ENCODE measurements at regions not wholly inside any gene's neighbourhood (a gene's known extent, or its start where the extent isn't known, plus 50 kb on each side); places are given as distances from the start of the nearest gene placed in this dataset.
A peak's percentile ranks its signal among the peaks of the same experiment; 100 is the strongest.

DNA sequence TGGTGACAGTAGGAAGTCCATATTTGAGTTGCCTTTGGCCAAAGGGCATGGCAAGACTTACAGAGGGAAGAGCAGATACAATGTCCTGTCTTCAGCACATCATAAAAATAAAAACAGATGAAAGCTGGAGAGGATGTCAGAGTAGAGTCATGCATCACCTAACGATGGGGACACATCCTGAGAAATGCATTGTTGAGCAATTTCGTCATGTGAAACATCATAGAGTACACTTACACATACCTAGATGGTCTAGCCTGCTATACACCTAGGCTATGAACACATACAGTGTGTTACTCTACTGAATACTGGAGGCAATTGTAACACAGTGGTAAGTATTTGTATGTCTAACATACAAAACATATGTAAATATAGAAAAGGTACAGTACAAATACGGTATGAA lies 75.6 kb downstream of the VEGFA start:
- no peak for ATAC-seq
- intact Hi-C loops (cut with DNase I): loop anchor here in 1 of 2 donors (10.0 kb wide), 1 partner anchor 191 kb away; no protein-coding TSS in a partner anchor
- no peak for DNase-seq

DNA sequence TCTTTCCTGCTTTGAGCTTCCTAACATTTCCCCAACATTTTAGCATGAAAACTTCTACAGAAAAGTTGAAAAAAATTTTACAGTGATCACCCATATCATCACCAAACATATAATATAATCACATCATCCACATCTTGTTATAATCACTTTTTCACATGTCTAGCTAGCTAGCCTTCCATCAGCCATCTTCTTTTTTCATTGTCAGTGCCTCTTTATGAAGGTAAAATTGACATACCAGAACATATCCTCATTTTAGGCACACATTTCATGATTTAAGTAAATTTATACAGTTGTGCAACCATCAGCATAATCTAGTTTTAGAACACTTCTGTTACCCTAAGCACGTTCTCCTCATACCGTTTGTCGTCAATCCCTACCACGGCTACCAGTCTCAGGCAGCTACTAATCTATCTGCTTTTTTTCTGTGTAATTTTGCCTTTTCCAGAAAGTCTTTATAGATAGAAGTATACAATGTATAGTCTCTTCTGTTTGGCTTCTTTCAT lies 73.7 kb downstream of the VEGFA start:
- ATAC-seq (no peak), DNase-seq (no peak)
- intact Hi-C loops (cut with DNase I): loop anchor here in 1 of 2 donors (10.0 kb wide), 1 partner anchor 189 kb away; no protein-coding TSS in a partner anchor

DNA sequence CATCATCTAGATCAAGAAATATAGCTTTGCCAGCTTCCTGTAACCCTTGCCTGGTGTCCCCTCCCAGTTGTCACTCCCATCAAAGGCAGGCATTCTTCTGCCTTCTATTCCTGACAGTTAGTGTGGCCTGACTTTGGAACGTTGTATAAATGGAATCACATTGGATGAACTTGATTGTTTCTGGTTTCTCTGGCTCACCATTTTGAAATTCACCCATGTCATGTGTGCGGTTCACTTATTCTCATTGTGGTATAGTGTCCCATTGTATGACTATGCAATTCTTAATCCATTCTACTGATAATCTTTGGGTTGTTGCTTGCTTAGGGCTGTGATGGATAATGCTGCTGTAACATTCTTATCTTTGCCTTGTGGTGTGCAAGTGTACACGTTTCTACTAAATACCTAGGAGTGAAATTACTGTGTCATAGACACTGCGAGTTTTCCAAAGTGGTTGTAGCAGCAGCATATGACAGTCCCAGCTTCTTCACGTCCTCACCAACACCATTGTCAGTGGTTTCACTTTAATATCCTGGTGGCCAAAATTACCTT lies 73.2 kb downstream of the VEGFA start:
- intact Hi-C loops (cut with DNase I): loop anchor here in 1 of 2 donors (10.0 kb wide), 1 partner anchor 188 kb away; no protein-coding TSS in a partner anchor
- no peak for ATAC-seq

DNA sequence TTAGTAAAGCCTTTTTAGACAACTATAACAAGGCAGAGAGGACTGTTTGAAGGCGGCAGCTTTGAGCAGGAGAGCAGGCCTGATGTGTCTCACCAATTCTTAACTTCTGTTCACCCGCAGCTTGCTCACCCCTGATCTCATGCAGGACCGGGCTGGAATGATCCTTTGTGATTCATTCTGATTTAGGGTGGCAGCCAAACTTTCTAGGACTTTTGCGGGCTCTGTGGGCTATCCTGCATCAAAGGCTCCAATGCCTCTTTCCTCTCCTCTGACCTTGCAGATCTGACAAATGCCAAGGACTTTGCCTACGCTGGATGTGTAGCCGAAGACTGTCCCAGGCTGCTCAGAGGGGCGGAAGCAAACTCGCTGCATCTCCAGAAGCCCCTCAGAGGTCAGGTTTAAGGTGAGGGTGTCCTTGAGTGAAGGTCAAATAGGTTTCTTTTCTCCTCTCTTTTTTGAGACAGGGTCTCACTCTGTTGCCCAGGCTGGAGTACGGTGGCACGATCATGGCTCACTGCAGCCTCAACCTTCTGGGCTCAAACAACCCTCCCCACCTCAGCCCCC lies 72.3 kb downstream of the VEGFA start:
- DNase-seq (no peak), ATAC-seq (no peak)
- intact Hi-C loops (cut with DNase I): loop anchor here in 1 of 2 donors (10.0 kb wide), 1 partner anchor 188 kb away; no protein-coding TSS in a partner anchor

More for the DNA sequence above, 73.2 kb downstream of the VEGFA start:
- no peak for DNase-seq

DNA sequence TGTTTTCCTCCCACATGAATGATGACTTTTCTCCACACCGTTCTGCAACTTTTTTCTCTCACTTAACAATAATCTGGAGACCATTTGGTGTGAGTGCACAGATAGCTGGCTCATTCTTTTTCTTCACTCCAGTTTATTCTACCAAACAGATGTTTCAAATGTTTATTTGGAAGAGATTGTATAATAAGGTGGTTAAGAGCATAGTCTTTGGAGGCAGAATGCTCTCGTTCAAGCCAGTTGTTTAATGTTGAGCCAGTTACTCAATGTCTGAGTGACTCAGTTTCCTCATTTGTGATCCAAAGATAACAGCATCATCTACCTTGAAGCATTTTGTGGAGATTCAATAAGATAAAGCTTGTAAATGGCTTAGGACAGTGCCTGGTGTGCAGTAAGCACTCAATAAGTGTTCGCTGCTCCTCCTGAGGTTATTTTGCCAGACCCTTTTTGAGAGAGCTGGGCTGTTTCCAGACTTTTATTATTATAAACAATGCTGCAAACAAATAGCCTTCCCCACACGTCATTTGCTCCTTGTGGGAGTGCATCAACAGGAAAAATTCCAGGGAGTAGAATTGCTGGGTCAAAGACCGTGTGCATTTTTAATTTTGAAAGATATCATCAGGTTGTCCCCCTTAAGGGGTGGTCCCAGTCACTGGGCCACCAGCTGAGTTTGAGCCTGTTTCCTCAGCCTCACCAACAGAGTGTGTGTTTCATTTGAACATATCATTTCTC lies 70.6 kb downstream of the VEGFA start:
- ATAC-seq (no peak), DNase-seq (no peak)
- intact Hi-C loops (cut with DNase I): loop anchor here in 1 of 2 donors (10.0 kb wide), 1 partner anchor 186 kb away; no protein-coding TSS in a partner anchor

DNA sequence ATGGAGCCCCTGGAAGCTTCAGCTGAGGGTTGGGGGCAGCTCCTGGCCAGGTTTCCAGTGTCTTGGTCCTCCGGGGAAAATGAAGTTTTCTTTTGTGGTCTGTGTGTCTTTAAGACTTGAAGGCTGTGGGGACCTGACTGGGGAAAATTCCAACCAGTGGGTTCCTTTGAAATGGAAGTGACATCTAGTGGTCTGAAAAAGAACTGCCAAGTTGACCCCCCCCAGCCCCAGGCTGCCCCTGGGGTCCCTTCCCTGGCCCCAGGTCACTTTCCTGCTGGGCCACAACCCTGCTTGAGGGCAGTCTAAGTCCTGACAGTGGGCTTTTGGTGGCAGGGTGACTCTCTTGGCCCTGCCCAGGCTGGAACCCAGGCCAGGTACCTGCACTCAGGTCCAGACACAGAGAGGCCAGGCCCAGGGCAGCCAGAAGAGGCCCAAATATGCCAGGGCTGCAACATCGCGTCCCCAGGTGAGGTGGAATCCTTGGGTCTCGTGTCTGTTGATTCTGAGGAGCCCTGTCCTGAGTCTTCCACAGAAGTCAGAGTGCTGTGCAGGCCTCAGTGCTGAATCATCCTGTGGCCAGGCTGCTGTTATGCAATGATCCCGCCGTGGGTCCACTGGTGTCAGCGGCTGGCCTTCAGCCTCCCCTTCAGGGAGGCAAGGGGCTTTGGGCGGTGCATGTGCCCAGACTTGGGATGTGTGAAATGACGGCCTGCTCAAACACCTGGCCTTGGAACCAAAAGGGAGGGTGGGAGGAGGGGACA lies 68.4 kb downstream of the VEGFA start:
- DNase-seq (peak; percentile 65), ATAC-seq (peak; percentile 81 to 91)
- intact Hi-C loops (cut with DNase I): no loop called here

DNA sequence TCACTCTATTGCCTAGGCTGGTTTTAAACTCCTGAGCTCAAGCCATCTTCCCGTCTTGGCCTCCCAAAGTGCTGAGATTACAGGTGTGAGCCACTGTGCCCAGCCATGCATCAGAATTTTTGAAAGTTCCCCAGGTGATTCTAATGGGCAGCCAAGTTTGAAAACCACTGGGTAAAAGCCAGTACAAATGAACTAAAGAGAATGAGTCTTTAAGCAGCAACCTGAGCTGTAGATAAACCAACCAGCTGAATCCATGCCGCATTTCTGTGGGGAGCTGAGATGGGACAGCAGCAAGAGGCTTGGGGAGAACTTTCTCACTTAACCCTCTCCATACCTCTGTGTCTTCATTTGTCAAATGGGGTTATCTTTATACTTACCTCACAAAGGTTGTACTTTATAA lies 67.5 kb downstream of the VEGFA start:
- intact Hi-C loops (cut with DNase I): no loop called here
- ATAC-seq (no peak), DNase-seq (no peak)

DNA sequence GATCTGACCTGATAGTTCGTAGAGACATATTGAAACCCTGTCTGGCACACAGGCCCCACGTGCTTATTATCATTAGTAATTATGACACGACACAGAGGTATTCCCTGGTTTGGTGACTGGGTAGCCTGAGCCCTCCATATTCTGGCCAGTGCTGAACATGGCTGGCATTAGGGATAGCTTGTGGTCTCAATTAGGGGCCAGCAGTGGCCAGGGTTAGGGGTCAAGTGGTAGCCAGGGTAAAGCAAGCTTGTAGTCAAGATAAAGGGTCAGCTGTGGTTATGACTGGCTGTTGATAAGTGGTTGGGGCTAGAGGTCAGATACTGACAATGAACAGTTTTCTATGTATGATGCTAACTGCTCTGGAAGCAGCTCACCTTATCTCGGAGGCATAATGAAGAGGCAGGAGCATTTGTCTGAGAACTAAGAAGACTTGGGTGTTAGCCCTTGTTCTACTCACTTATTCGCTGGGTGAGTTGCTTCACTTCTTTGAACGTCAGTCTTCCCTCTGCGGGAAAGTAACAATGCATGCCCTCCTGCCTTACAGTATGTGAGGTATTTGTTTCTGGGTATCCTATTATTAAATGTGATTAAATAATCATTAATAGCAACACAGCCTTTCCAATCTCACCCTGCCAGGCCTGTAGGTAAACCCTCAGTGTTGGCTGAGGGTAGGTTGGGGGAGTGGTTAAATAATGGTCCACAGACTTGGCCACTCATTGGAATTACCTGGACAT lies 66.7 kb downstream of the VEGFA start:
- ATAC-seq: no peak
- intact Hi-C loops (cut with DNase I): no loop called here
- no peak for DNase-seq

Measured in left cardiac atrium (tissue), 4 donors.